Upper lobe of left lung (tissue), 4 donors: ENCODE measurements at regions not wholly inside any gene's neighbourhood (a gene's known extent, or its start where the extent isn't known, plus 50 kb on each side); places are given as distances from the start of the nearest gene placed in this dataset.

Source experiments
- CTCF ChIP-seq, 6 experiments: fragments of 450-650 bp in 4 of 6; fragments of 200-600 bp in 2 of 6; sonication (generic) in 2 of 6; IDR thresholded peaks; one replicate each; pipeline ENCODE4 v1.5.1; 2016 to 2019; ENCODE audit warnings: antibody characterized with exemption in 6 of 6
- POLR2A ChIP-seq, 4 donors: fragments of 450-650 bp; IDR thresholded peaks; one replicate each; pipeline ENCODE4 v1.5.1; 2016 to 2017; ENCODE audit warnings: antibody characterized with exemption in 4 of 4, mild to moderate bottlenecking in 2 of 4
- POLR2AphosphoS5 ChIP-seq, 2 donors: sonication (generic); formaldehyde crosslinking; IDR thresholded peaks; one replicate each; pipeline ENCODE4 v1.5.1; 2017; ENCODE audit warnings: antibody characterized with exemption in 2 of 2

- no peak for TF ChIP-seq CTCF (IDR thresholded peaks at IDR 0.05)
- no peak for TF ChIP-seq POLR2AphosphoS5 (IDR thresholded peaks at IDR 0.05)
- TF ChIP-seq POLR2A (IDR thresholded peaks at IDR 0.05) = no peak
Observed at GRCh38 chr15:100703671-100704070, 101.3 kb downstream of the ASB7 start.
